Suprapubic skin (tissue), 3 donors: ENCODE measurements at regions not wholly inside any gene's neighbourhood (a gene's known extent, or its start where the extent isn't known, plus 50 kb on each side); places are given as distances from the start of the nearest gene placed in this dataset.
"Not testable (repeated sequence)": the region's sequence is repeated elsewhere in the genome, so short reads cannot be mapped to it uniquely, and the experiment has no call there.

Experiments used
- POLR2A ChIP-seq, 2 donors: fragments of 450-650 bp; IDR thresholded peaks; one replicate each; pipeline ENCODE4 v1.6.1; 2017; ENCODE audit warnings: antibody characterized with exemption in 2 of 2, mild to moderate bottlenecking in 2 of 2, moderate library complexity in 2 of 2
- TF ChIP-seq, protein P1 (sequence below), 2 donors: fragments of 200-600 bp in 1 of 2; fragments of 450-650 bp in 1 of 2; sonication (generic) in 1 of 2; IDR thresholded peaks; one replicate each; pipeline ENCODE4 v1.5.1; 2016 to 2019; ENCODE audit warnings: antibody characterized with exemption in 2 of 2, mild to moderate bottlenecking in 1 of 2, moderate library complexity in 1 of 2

DNA sequence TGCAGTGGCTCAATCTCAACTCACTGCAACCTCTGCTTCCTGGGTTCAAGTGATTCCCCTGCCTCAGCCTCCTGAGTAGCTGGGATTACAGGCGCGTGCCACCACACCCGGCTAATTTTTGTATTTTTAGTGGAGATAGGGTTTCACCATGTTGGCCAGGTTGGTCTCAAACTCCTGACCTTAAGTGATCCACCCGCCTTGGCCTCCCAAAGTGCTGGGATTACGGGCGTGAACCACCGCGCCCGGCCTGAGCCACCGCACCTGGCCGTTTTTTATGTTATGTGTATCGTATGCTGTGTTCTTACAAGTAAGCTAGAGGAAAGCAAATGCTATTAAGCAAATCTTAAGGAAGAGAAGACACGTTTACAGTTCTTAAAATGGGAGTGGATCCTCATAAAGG is 141.8 kb downstream of the DNAJB6 start:
- TF ChIP-seq, protein P1, sequence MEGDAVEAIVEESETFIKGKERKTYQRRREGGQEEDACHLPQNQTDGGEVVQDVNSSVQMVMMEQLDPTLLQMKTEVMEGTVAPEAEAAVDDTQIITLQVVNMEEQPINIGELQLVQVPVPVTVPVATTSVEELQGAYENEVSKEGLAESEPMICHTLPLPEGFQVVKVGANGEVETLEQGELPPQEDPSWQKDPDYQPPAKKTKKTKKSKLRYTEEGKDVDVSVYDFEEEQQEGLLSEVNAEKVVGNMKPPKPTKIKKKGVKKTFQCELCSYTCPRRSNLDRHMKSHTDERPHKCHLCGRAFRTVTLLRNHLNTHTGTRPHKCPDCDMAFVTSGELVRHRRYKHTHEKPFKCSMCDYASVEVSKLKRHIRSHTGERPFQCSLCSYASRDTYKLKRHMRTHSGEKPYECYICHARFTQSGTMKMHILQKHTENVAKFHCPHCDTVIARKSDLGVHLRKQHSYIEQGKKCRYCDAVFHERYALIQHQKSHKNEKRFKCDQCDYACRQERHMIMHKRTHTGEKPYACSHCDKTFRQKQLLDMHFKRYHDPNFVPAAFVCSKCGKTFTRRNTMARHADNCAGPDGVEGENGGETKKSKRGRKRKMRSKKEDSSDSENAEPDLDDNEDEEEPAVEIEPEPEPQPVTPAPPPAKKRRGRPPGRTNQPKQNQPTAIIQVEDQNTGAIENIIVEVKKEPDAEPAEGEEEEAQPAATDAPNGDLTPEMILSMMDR (IDR thresholded peaks at IDR 0.05), result not testable (repeated sequence)
- not testable (repeated sequence) for TF ChIP-seq POLR2A (IDR thresholded peaks at IDR 0.05)
